GM23338 (cell line): ENCODE measurements at regions not wholly inside any gene's neighbourhood (a gene's known extent, or its start where the extent isn't known, plus 50 kb on each side); places are given as distances from the start of the nearest gene placed in this dataset.

Experiments
- ATAC-seq: fragments of 200-7000 bp; cut with Tn5 transposase; 3 replicates; pipeline ENCODE4 v1.9.1; 2020
- DNase-seq: peaks from one replicate; pipeline ENCODE4 v3.0.0-alpha.2; 2015; ENCODE audit warnings: low spot score
- H2AFZ ChIP-seq: fragments of 200-600 bp; sonication (generic); 2 replicates; pipeline ENCODE4 v1.8.0; 2016; ENCODE audit warnings: antibody characterized with exemption, mild to moderate bottlenecking, moderate library complexity
- H3F3A ChIP-seq: fragments of 200-600 bp; sonication (generic); replicated peaks from 2 replicates; pipeline ENCODE4 v1.8.0; 2017; ENCODE audit warnings: antibody characterized with exemption, mixed run types, low read depth
- H3K27ac ChIP-seq: fragments of 200-600 bp; sonication (generic); 2 replicates; pipeline ENCODE4 v1.6.1; 2016; ENCODE audit warnings: low read depth
- H3K27me3 ChIP-seq: fragments of 200-600 bp; sonication (generic); 2 replicates; pipeline ENCODE4 v1.8.0; 2016; ENCODE audit warnings: mild to moderate bottlenecking, mixed run types, moderate library complexity; ENCODE audit not compliant: insufficient read depth
- H3K36me3 ChIP-seq: fragments of 200-600 bp; sonication (generic); 2 replicates; pipeline ENCODE4 v1.8.0; 2016; ENCODE audit warnings: mild to moderate bottlenecking; ENCODE audit not compliant: insufficient read depth
- H3K4me1 ChIP-seq: fragments of 200-600 bp; sonication (generic); 2 replicates; pipeline ENCODE4 v1.8.0; 2016; ENCODE audit warnings: mild to moderate bottlenecking, moderate library complexity; ENCODE audit not compliant: insufficient read depth
- H3K4me2 ChIP-seq: fragments of 200-600 bp; sonication (generic); 2 replicates; pipeline ENCODE4 v1.7.1; 2017; ENCODE audit warnings: mixed run types
- H3K4me3 ChIP-seq: fragments of 200-600 bp; sonication (generic); 2 replicates; pipeline ENCODE4 v1.6.1; 2016; ENCODE audit warnings: mixed run types
- H3K79me2 ChIP-seq: fragments of 200-600 bp; sonication (generic); replicated peaks from 2 replicates; pipeline ENCODE4 v1.8.0; 2017; ENCODE audit warnings: mild to moderate bottlenecking; ENCODE audit not compliant: insufficient read depth
- H3K9me2 ChIP-seq: fragments of 200-600 bp; sonication (generic); 2 replicates; pipeline ENCODE4 v1.8.0; 2017; ENCODE audit not compliant: insufficient read depth
- H4K20me1 ChIP-seq: fragments of 200-600 bp; sonication (generic); replicated peaks from 2 replicates; pipeline ENCODE4 v1.8.0; 2017; ENCODE audit warnings: mild to moderate bottlenecking; ENCODE audit not compliant: insufficient read depth
- H3K27ac Mint-ChIP-seq: 2 replicates; pipeline ENCODE4 v1.8.0; 2020; ENCODE audit warnings: inconsistent platforms, mild to moderate bottlenecking, moderate library complexity, mixed read lengths
- H3K27me3 Mint-ChIP-seq: 3 replicates; pipeline ENCODE4 v1.8.0; 2022; ENCODE audit warnings: low read depth, mild to moderate bottlenecking, moderate library complexity, mixed read lengths, inconsistent platforms; ENCODE audit not compliant: insufficient read depth, poor library complexity
- H3K36me3 Mint-ChIP-seq: 3 replicates; pipeline ENCODE4 v1.8.0; 2021; ENCODE audit warnings: low read depth, mild to moderate bottlenecking, inconsistent platforms, moderate library complexity, mixed read lengths
- H3K4me1 Mint-ChIP-seq: 3 replicates; pipeline ENCODE4 v1.8.0; 2020; ENCODE audit warnings: mild to moderate bottlenecking, inconsistent platforms, mixed read lengths
- H3K4me3 Mint-ChIP-seq: 3 replicates; pipeline ENCODE4 v1.8.0; 2021; ENCODE audit warnings: moderate library complexity, mild to moderate bottlenecking, inconsistent platforms, mixed read lengths
- H3K9me3 Mint-ChIP-seq: 3 replicates; pipeline ENCODE4 v1.8.0; 2020; ENCODE audit warnings: moderate library complexity, mild to moderate bottlenecking, inconsistent platforms, mixed read lengths
- CREB1 ChIP-seq: fragments of 250-450 bp; sonication (Bioruptor Pico); IDR thresholded peaks from 2 replicates; pipeline ENCODE4 v1.5.0; 2020; ENCODE audit warnings: low read depth, mild to moderate bottlenecking, moderate library complexity
- EZH2 ChIP-seq: fragments of 200-600 bp; sonication (generic); IDR thresholded peaks from one replicate; pipeline ENCODE4 v1.8.0; 2017; ENCODE audit warnings: antibody characterized with exemption, mild to moderate bottlenecking, low read depth; ENCODE audit not compliant: unreplicated experiment
- JUNB ChIP-seq: IDR thresholded peaks from one replicate; pipeline ENCODE4 v1.6.1; 2016; ENCODE audit warnings: antibody characterized with exemption; ENCODE audit not compliant: unreplicated experiment
- NANOG ChIP-seq: IDR thresholded peaks from 2 replicates; pipeline ENCODE4 v1.6.1; 2016; ENCODE audit warnings: antibody characterized with exemption, borderline replicate concordance
- POLR2AphosphoS5 ChIP-seq: IDR thresholded peaks from 2 replicates; pipeline ENCODE4 v1.6.1; 2016; ENCODE audit warnings: antibody characterized with exemption, low read depth
- REST ChIP-seq: IDR thresholded peaks from one replicate; pipeline ENCODE4 v1.6.1; 2018; ENCODE audit warnings: antibody characterized with exemption; ENCODE audit not compliant: unreplicated experiment
- ZNF114 ChIP-seq: fragments of 250-450 bp; sonication (Bioruptor Pico); IDR thresholded peaks from 2 replicates; pipeline ENCODE4 v1.5.0; 2020; ENCODE audit warnings: mild to moderate bottlenecking, moderate library complexity
- ZNF331 ChIP-seq: fragments of 250-450 bp; sonication (Bioruptor Pico); IDR thresholded peaks from 2 replicates; pipeline ENCODE4 v1.5.0; 2020; ENCODE audit warnings: low read depth, mild to moderate bottlenecking, moderate library complexity
- TF ChIP-seq, protein P1 (sequence below), 2 experiments: fragments of 200-600 bp in 1 of 2; sonication (generic) in 1 of 2; conservative IDR thresholded peaks; 2 replicates each; pipeline versions ENCODE4 v1.5.1 to v1.6.1; 2016 to 2017; ENCODE audit warnings: antibody characterized with exemption in 2 of 2, low read depth in 2 of 2, mild to moderate bottlenecking in 2 of 2, moderate library complexity in 1 of 2

DNA sequence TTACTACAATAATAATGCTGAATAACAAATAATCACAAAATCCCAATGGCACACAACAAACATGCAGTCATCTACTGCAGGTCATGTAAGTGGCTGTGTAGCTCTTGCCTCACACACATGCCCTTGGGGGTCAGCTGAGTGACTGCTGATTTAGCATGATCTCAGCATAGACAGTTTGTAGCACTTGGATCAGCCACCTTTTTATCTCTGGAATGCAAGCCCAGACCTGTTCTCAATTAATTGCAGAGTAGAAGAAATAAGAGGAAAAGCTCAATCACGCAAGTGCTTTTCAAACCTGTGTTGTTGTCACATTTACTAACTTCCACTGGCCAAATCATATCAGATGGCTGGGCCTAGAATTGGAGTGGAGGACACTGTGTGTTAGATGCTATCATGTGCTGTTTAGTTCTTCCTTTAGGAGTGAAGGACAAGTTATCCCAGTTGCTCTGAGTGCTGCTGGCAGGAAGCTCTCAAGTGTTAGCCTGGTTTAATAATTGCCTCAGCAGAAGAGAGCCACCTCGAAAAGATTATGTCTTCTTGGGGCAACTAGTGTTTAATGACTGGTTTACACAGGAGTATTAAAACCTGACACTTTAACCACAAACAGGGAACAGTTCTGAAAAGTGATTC, 128.3 kb upstream of the EPHA5 start (continued):
- TF ChIP-seq REST: no peak
- no peak for TF ChIP-seq ZNF114 (CRISPR knock-in tag)
- TF ChIP-seq ZNF331 (CRISPR knock-in tag): no peak
- TF ChIP-seq CREB1: no peak
- TF ChIP-seq POLR2AphosphoS5: no peak
- no peak for TF ChIP-seq EZH2

DNA sequence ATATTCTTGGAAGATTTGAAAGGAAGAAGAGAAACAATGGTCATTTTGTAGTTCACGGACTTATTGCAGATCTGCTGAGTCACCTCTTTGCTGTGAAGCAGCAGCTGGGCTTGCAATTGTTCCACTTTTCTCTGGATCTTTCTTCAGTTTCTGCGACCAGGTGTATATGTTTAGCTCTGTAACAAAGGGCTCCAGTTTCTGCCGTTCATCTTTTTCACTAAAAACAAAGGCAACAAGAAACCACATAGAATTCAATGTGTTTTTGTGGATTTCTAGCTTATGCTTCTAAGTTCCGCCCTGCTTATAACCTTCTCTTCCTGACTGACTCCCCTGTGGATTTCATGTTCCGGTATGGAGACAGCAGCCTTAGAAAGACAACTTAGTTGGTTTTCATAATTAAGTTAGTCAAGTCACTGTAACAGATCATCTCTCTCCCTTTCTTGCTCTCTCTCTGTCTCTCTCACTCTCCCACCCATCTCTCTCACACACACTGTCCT, 121.6 kb upstream of the EPHA5 start:
- no peak overlapping the region for H3K27ac ChIP-seq
- peak overlapping the region; percentile 89 for H2AFZ ChIP-seq
- no peaks in the 10 kb centered on the region for H4K20me1 ChIP-seq
- DNase-seq: peak; percentile 34
- no peak overlapping the region for H3K4me3 Mint-ChIP-seq
- no peaks in the 10 kb centered on the region for H3K9me3 Mint-ChIP-seq
- no peak overlapping the region for H3K4me3 ChIP-seq
- no peaks in the 10 kb centered on the region for H3K79me2 ChIP-seq
- ATAC-seq: no peak; the same call in 2 of the 3 replicates
- no peak for TF ChIP-seq NANOG
- no peaks in the 10 kb centered on the region for H3K36me3 ChIP-seq
- no peaks in the 10 kb centered on the region for H3K27me3 Mint-ChIP-seq
- peaks cover 3% of the 10 kb centered on the region; the same call in 1 of the 2 replicates for H3K9me2 ChIP-seq
- no peaks in the 10 kb centered on the region for H3K27me3 ChIP-seq
- H3K36me3 Mint-ChIP-seq: no peaks in the 10 kb centered on the region
- no peaks in the 10 kb centered on the region for H3F3A ChIP-seq
- H3K4me2 ChIP-seq: 0 out of 2 replicates have a peak overlapping the region, but pooled peaks have one; percentile 4
- H3K4me1 ChIP-seq: peaks cover 6% of the 10 kb centered on the region; the same call in 1 of the 2 replicates
- H3K27ac Mint-ChIP-seq: peak overlapping the region; percentile 91
- H3K4me1 Mint-ChIP-seq: peaks cover 12% of the 10 kb centered on the region

DNA sequence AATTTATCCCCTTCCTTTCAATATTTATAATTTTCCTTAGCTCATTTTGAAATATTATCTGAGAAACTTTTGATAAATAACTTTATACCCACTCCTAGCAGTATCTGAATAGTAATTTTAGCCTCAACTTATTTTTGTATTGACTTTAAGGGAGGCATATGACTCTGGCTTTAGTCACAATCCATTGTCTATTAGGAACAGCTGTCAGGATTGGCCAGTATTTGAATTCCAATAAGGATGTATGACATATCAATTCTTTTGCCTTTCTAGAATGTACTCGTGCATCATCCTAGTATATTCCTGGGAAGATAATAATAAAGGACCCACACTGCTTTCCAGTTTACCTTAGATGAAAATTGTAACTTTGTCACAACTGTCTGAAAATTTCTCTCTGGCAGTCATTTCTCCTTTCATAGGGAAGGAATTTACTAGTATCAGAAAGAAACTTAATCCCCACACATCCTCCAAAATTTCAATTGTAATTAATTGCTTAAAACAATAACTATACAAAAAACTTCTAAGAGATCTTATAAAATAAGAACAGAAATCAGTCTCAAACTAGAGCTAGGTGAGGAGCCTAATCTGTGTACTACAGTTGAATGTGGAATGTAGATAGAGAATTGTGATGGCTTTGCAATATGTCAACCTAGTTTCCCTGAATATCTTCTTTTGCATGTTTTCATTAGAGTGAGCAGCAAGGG, 121.0 kb upstream of the EPHA5 start:
- H3K36me3 Mint-ChIP-seq: no peaks in the 10 kb centered on the region
- TF ChIP-seq CREB1 (no peak), JUNB (no peak)
- TF ChIP-seq, protein P1, sequence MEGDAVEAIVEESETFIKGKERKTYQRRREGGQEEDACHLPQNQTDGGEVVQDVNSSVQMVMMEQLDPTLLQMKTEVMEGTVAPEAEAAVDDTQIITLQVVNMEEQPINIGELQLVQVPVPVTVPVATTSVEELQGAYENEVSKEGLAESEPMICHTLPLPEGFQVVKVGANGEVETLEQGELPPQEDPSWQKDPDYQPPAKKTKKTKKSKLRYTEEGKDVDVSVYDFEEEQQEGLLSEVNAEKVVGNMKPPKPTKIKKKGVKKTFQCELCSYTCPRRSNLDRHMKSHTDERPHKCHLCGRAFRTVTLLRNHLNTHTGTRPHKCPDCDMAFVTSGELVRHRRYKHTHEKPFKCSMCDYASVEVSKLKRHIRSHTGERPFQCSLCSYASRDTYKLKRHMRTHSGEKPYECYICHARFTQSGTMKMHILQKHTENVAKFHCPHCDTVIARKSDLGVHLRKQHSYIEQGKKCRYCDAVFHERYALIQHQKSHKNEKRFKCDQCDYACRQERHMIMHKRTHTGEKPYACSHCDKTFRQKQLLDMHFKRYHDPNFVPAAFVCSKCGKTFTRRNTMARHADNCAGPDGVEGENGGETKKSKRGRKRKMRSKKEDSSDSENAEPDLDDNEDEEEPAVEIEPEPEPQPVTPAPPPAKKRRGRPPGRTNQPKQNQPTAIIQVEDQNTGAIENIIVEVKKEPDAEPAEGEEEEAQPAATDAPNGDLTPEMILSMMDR (conservative IDR thresholded peaks at IDR 0.05; ENCODE audit: low read depth in 2 of 2): no peak
- ATAC-seq (no peak), DNase-seq (no peak)
- H3K4me1 ChIP-seq: peaks cover 6% of the 10 kb centered on the region; the same call in 1 of the 2 replicates
- H3K4me3 Mint-ChIP-seq: no peak overlapping the region
- H3K9me2 ChIP-seq: peaks cover 3% of the 10 kb centered on the region; the same call in 1 of the 2 replicates
- no peaks in the 10 kb centered on the region for H4K20me1 ChIP-seq
- no peaks in the 10 kb centered on the region for H3F3A ChIP-seq
- H3K4me3 ChIP-seq: no peak overlapping the region
- no peak overlapping the region for H3K27ac ChIP-seq
- H3K79me2 ChIP-seq: no peaks in the 10 kb centered on the region
- peak overlapping the region; percentile 89 for H2AFZ ChIP-seq
- H3K27ac Mint-ChIP-seq: peak overlapping the region; percentile 91
- 0 out of 2 replicates have a peak overlapping the region, but pooled peaks have one; percentile 4 for H3K4me2 ChIP-seq
- H3K27me3 ChIP-seq: no peaks in the 10 kb centered on the region
- H3K36me3 ChIP-seq: no peaks in the 10 kb centered on the region
- no peaks in the 10 kb centered on the region for H3K27me3 Mint-ChIP-seq
- H3K9me3 Mint-ChIP-seq: no peaks in the 10 kb centered on the region
- H3K4me1 Mint-ChIP-seq: peaks cover 12% of the 10 kb centered on the region
